H1 (cell line): ENCODE measurements at regions not wholly inside any gene's neighbourhood (a gene's known extent, or its start where the extent isn't known, plus 50 kb on each side); places are given as distances from the start of the nearest gene placed in this dataset.

Experiments used
- CTCF ChIA-PET: fragments of 300-600 bp; sonication (Branson Sonifier 250); formaldehyde crosslinking; loops from one replicate; lab custom pipeline; 2021; ENCODE audit not compliant: partially characterized antibody; lab: Charles Lee
- POLR2A ChIA-PET: fragments of 300-600 bp; sonication (Branson Sonifier 250); formaldehyde crosslinking; loops from one replicate; lab custom pipeline; 2021; ENCODE audit warnings: inconsistent platforms; ENCODE audit not compliant: partially characterized antibody; lab: Charles Lee
- DNase-seq, 2 experiments: peaks; one replicate each; pipeline versions ENCODE4 v3.0.0 to v3.0.0-alpha.2; 2010 to 2022; ENCODE audit warnings: low spot score in 2 of 2, low read depth in 1 of 2, mixed read lengths in 1 of 2
- FAIRE-seq: peaks from 2 replicates; lab custom pipeline; 2011; peaks lifted over from hg19 to GRCh38; lab: Jason Lieb, UNC
- H2AFZ ChIP-seq: 2 replicates; pipeline ENCODE4 v1.8.1; 2012; ENCODE audit warnings: low read length, inconsistent platforms
- H2AK5ac ChIP-seq: 2 replicates; pipeline ENCODE4 v1.6.1; 2013; ENCODE audit warnings: low read depth, low read length
- H2BK120ac ChIP-seq: replicated peaks from 2 replicates; pipeline ENCODE3; 2013; ENCODE audit warnings: low read depth, low read length, inconsistent platforms
- H2BK12ac ChIP-seq: 2 replicates; pipeline ENCODE4 v1.6.1; 2013; ENCODE audit warnings: low read depth, low read length
- H2BK15ac ChIP-seq: 2 replicates; pipeline ENCODE4 v1.6.1; 2013; ENCODE audit warnings: low read length
- H2BK20ac ChIP-seq: 2 replicates; pipeline ENCODE4 v1.6.1; 2013; ENCODE audit warnings: low read length
- H2BK5ac ChIP-seq: 2 replicates; pipeline ENCODE4 v1.6.1; 2013; ENCODE audit warnings: low read depth, low read length
- H3K14ac ChIP-seq: 2 replicates; pipeline ENCODE4 v1.6.1; 2013; ENCODE audit warnings: inconsistent platforms; ENCODE audit not compliant: insufficient read length
- H3K18ac ChIP-seq: 2 replicates; pipeline ENCODE4 v1.6.1; 2013; ENCODE audit warnings: low read length; ENCODE audit errors: extremely low read depth
- H3K23ac ChIP-seq: 2 replicates; pipeline ENCODE4 v1.6.1; 2013; ENCODE audit warnings: inconsistent platforms; ENCODE audit not compliant: insufficient read length
- H3K23me2 ChIP-seq: 2 replicates; pipeline ENCODE4 v1.6.1; 2013; ENCODE audit warnings: low read depth, low read length
- H3K27ac ChIP-seq: 2 replicates; pipeline ENCODE4 v1.6.1; 2011; ENCODE audit warnings: low read depth, low read length, inconsistent platforms
- H3K27me3 ChIP-seq, 4 experiments: replicated peaks in 1 of 4; 1 replicate in 1 of 4; 2 replicates in 3 of 4; pipeline versions ENCODE4 v1.6.1 to v1.8.1; 2011 to 2013; ENCODE audit warnings: low read length in 3 of 4, mild to moderate bottlenecking in 3 of 4, inconsistent platforms in 2 of 4, mixed read lengths in 2 of 4, moderate library complexity in 1 of 4; ENCODE audit not compliant: control insufficient read depth in 3 of 4, insufficient read depth in 3 of 4; ENCODE audit errors: extremely low read depth in 1 of 4
- H3K36me3 ChIP-seq, 4 experiments: 2 replicates each; pipeline versions ENCODE4 v1.6.1 to v1.8.1; 2011 to 2013; ENCODE audit warnings: mild to moderate bottlenecking in 4 of 4, low read length in 3 of 4, moderate library complexity in 2 of 4, control low read depth in 1 of 4, inconsistent platforms in 1 of 4; ENCODE audit not compliant: insufficient read depth in 4 of 4, control insufficient read depth in 2 of 4
- H3K4ac ChIP-seq: replicated peaks from 2 replicates; pipeline ENCODE3; 2013; ENCODE audit warnings: low read length, low read depth, mixed read lengths, inconsistent platforms; ENCODE audit not compliant: insufficient read length
- H3K4me1 ChIP-seq, 4 experiments: replicated peaks in 1 of 4; 1 replicate in 1 of 4; 2 replicates in 3 of 4; pipeline versions ENCODE4 v1.6.1 to v1.8.1; 2011 to 2013; ENCODE audit warnings: low read length in 3 of 4, inconsistent platforms in 2 of 4, mixed read lengths in 1 of 4; ENCODE audit not compliant: insufficient read depth in 4 of 4, control insufficient read depth in 3 of 4
- H3K4me2 ChIP-seq, 2 experiments: 2 replicates each; pipeline versions ENCODE4 v1.6.1 to v1.8.1; 2011 to 2013; ENCODE audit warnings: low read depth in 2 of 2, low read length in 2 of 2, control low read depth in 1 of 2, inconsistent platforms in 1 of 2, mild to moderate bottlenecking in 1 of 2; ENCODE audit not compliant: insufficient read depth in 1 of 2
- H3K4me3 ChIP-seq, 4 experiments: fragments of 200-600, 300-600 bp in 1 of 4; sonication (generic), shearing (Covaris generic), sonication (Bioruptor Twin) in 1 of 4; 2 replicates each; pipeline versions ENCODE4 v1.5.1 to v1.8.1; 2011 to 2016; ENCODE audit warnings: low read length in 4 of 4, low read depth in 3 of 4, control low read depth in 2 of 4, inconsistent platforms in 2 of 4, mild to moderate bottlenecking in 2 of 4, mixed read lengths in 1 of 4, moderate library complexity in 1 of 4; ENCODE audit not compliant: insufficient read depth in 2 of 4; ENCODE audit errors: extremely low read depth in 1 of 4
- H3K56ac ChIP-seq: replicated peaks from 2 replicates; pipeline ENCODE3; 2013; ENCODE audit warnings: low read depth, mild to moderate bottlenecking, mixed read lengths, low read length, inconsistent platforms; ENCODE audit not compliant: insufficient read length
- H3K79me1 ChIP-seq: 2 replicates; pipeline ENCODE4 v1.6.1; 2013; ENCODE audit warnings: low read depth, low read length, control low read depth
- H3K79me2 ChIP-seq, 2 experiments: 2 replicates each; pipeline versions ENCODE4 v1.6.1 to v1.8.1; 2012 to 2013; ENCODE audit warnings: low read length in 2 of 2, mild to moderate bottlenecking in 2 of 2, inconsistent platforms in 1 of 2; ENCODE audit not compliant: insufficient read depth in 2 of 2, control insufficient read depth in 1 of 2
- H3K9ac ChIP-seq, 4 experiments: replicated peaks in 1 of 4; 1 replicate in 1 of 4; 2 replicates in 3 of 4; pipeline versions ENCODE4 v1.6.1 to v1.8.1; 2011 to 2013; ENCODE audit warnings: low read depth in 3 of 4, low read length in 3 of 4, control low read depth in 2 of 4, mild to moderate bottlenecking in 2 of 4, moderate library complexity in 2 of 4, inconsistent platforms in 1 of 4; ENCODE audit errors: extremely low read depth in 1 of 4
- H3K9me3 ChIP-seq, 2 experiments: 2 replicates each; pipeline versions ENCODE4 v1.6.1 to v1.8.1; 2012 to 2013; ENCODE audit warnings: mild to moderate bottlenecking in 2 of 2, moderate library complexity in 2 of 2, control low read depth in 1 of 2, inconsistent platforms in 1 of 2, low read depth in 1 of 2, low read length in 1 of 2, mixed read lengths in 1 of 2; ENCODE audit not compliant: insufficient read depth in 2 of 2
- H4K20me1 ChIP-seq, 2 experiments: replicated peaks in 1 of 2; 2 replicates each; pipeline versions ENCODE3 to v1.8.1; 2011 to 2013; ENCODE audit warnings: inconsistent platforms in 2 of 2, low read length in 2 of 2, mild to moderate bottlenecking in 1 of 2; ENCODE audit not compliant: insufficient read depth in 2 of 2, control insufficient read depth in 1 of 2
- H4K5ac ChIP-seq: 2 replicates; pipeline ENCODE4 v1.6.1; 2013; ENCODE audit warnings: low read length, low read depth, mixed read lengths, inconsistent platforms; ENCODE audit not compliant: insufficient read length
- H4K8ac ChIP-seq: 2 replicates; pipeline ENCODE4 v1.8.0; 2013; ENCODE audit warnings: mild to moderate bottlenecking, moderate library complexity, low read length, inconsistent platforms; ENCODE audit not compliant: insufficient read depth; ENCODE audit errors: extremely low read depth
- H4K91ac ChIP-seq: replicated peaks from 2 replicates; pipeline ENCODE3; 2013; ENCODE audit warnings: low read length, mixed read lengths, inconsistent platforms; ENCODE audit not compliant: insufficient read length
- CTBP2 ChIP-seq: IDR thresholded peaks from 2 replicates; pipeline ENCODE4 v1.7.0; 2011; ENCODE audit warnings: borderline replicate concordance, mild to moderate bottlenecking, moderate library complexity, mixed read lengths, low read length; ENCODE audit not compliant: insufficient read depth, insufficient read length
- GTF2F1 ChIP-seq: IDR thresholded peaks from 2 replicates; pipeline ENCODE4 v1.6.1; 2012; ENCODE audit warnings: low read depth, low read length, improper control_type of control experiment, borderline replicate concordance
- NANOG ChIP-seq: IDR thresholded peaks from 2 replicates; pipeline ENCODE4 v1.6.1; 2011; ENCODE audit warnings: low read length, low read depth, mild to moderate bottlenecking, inconsistent platforms; ENCODE audit not compliant: insufficient read depth, poor library complexity, severe bottlenecking
- PHF8 ChIP-seq: fragments of 200-600 bp; sonication (generic); conservative IDR thresholded peaks from 2 replicates; pipeline ENCODE4 v1.7.1; 2012; ENCODE audit warnings: low read depth, mild to moderate bottlenecking, inconsistent platforms, low read length, moderate library complexity
- RXRA ChIP-seq: IDR thresholded peaks from 2 replicates; pipeline ENCODE4 v1.6.1; 2011; ENCODE audit warnings: low read depth, mild to moderate bottlenecking, low read length, moderate library complexity; ENCODE audit not compliant: insufficient read depth
- SP4 ChIP-seq: IDR thresholded peaks from 2 replicates; pipeline ENCODE4 v1.6.1; 2012; ENCODE audit warnings: low read length, inconsistent platforms
- TCF12 ChIP-seq: IDR thresholded peaks from 2 replicates; pipeline ENCODE4 v1.6.1; 2011; ENCODE audit warnings: low read depth, mild to moderate bottlenecking, low read length
- WGBS, 2 experiments: shearing (Covaris generic) in 1 of 2; methylation state at CpG; one replicate each; pipeline versions ENCODE4 v1.1.6 to v1.1.7; 2013 to 2015; ENCODE audit warnings: low lambda C conversion rate in 2 of 2, mixed read lengths in 2 of 2, inconsistent platforms in 1 of 2, low coverage in 1 of 2, missing lambda C conversion rate in 1 of 2; ENCODE audit not compliant: insufficient replicate concordance in 2 of 2, insufficient coverage in 1 of 2, insufficient read length in 1 of 2; ENCODE audit errors: extremely low coverage in 1 of 2, missing lambda C conversion rate in 1 of 2; 5-methylcytosine and 5-hydroxymethylcytosine counted together

GRCh38 chr22:49075150-49075549 lies 752.5 kb downstream of the BRD1 start:
- H3K79me1 ChIP-seq = no peaks in the 10 kb centered on the region
- H4K91ac ChIP-seq = no peak overlapping the region
- H4K20me1 ChIP-seq = peaks cover 0 to 5% of the 10 kb centered on the region in 2 experiments
- H3K27ac ChIP-seq = no peak overlapping the region
- no peaks in the 10 kb centered on the region for H3K36me3 ChIP-seq
- H2BK20ac ChIP-seq = no peak overlapping the region
- no peaks in the 10 kb centered on the region for H3K9me3 ChIP-seq
- H2BK120ac ChIP-seq = no peak overlapping the region
- H3K4me1 ChIP-seq = no peaks in the 10 kb centered on the region
- no peaks in the 10 kb centered on the region for H3K79me2 ChIP-seq
- H2BK12ac ChIP-seq = no peak overlapping the region
- H3K56ac ChIP-seq = no peak overlapping the region
- H3K4me3 ChIP-seq = no peak overlapping the region
- no peak overlapping the region for H4K5ac ChIP-seq
- H4K8ac ChIP-seq = no peak overlapping the region
- FAIRE-seq (no peak), DNase-seq (no peak)
- no peak overlapping the region for H2AK5ac ChIP-seq
- no peak overlapping the region for H2BK15ac ChIP-seq
- no peak overlapping the region for H3K4me2 ChIP-seq
- no peaks in the 10 kb centered on the region for H3K27me3 ChIP-seq
- H3K9ac ChIP-seq = no peak overlapping the region
- WGBS, 2 experiments = 87% methylated on average over 5 of the region's 5 CpGs; no CpG with 5 or more reads in 1 of the 2 experiments
- no peak overlapping the region for H3K4ac ChIP-seq
- POLR2A ChIA-PET = no interaction called here
- no peak overlapping the region for H2AFZ ChIP-seq
- H3K23me2 ChIP-seq = peaks cover 7% of the 10 kb centered on the region; the same call in 1 of the 2 replicates
- TF ChIP-seq SP4 = no peak
- TF ChIP-seq CTBP2 = no peak
- TF ChIP-seq TCF12 = no peak
- TF ChIP-seq NANOG = no peak
- TF ChIP-seq RXRA = no peak
- TF ChIP-seq GTF2F1 = no peak
- no peak for TF ChIP-seq PHF8
- H3K18ac ChIP-seq = no peak overlapping the region
- CTCF ChIA-PET = interaction anchor here (0.6 kb wide), 1 partner anchor 357 kb away, joined by 3 read pairs; no protein-coding TSS in a partner anchor
- no peak overlapping the region for H3K14ac ChIP-seq
- H3K23ac ChIP-seq = no peak overlapping the region
- no peak overlapping the region for H2BK5ac ChIP-seq
